GM18951 (cell line): ENCODE measurements at regions not wholly inside any gene's neighbourhood (a gene's known extent, or its start where the extent isn't known, plus 50 kb on each side); places are given as distances from the start of the nearest gene placed in this dataset.

Experiments used
- POLR2A ChIP-seq: IDR thresholded peaks from 4 replicates; pipeline ENCODE4 v1.6.1; 2011; ENCODE audit warnings: mild to moderate bottlenecking; ENCODE audit not compliant: insufficient read length, insufficient read depth; ENCODE audit errors: extremely low read depth
- in situ Hi-C: fragments of 300-500 bp; cut with MboI; formaldehyde crosslinking; loops from one replicate; pipeline ENCODE4 v1.12.0; 2022; ENCODE audit warnings: low sequenced_read_pairs, mixed read lengths, inconsistent platforms; ENCODE audit not compliant: unreplicated experiment

DNA sequence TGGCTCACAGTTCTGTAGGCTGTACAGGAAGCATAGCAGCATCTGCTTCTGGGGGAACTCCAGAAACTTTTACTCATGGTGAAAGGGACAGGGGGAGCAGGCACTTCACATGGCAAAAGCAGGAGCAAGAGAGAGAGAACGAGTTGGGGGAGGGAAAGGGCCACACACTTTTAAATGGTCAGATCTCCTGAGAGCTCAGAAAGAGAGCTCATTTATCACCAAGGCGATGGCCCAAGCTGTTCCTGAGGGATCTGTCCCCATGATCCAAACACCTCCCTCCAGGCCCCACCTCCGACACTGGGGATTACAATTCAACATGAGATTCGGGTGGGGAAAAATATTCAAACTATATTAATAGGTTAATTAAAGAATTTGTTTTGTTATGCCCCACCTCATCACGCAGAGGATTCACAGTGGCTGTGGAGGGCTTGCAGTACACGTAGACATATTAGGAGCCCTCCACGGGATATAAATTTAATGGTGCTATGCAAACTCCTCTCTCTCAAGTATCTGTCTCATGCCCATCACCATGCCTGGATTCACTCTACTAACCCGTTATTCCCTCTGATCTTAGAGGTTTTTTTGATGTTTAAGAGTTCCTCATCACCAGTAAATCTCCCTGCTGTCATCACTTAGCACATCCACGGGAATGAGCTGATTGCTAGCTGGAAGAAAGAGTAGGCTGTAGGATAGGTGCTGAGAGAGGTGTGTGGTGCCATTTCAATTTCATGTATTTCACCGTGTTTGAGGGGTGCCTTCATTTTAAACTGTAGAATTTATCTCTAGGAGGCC, 84.5 kb upstream of the ARHGAP28 start:
- in situ Hi-C loops = no loop called here
- TF ChIP-seq POLR2A = no peak

DNA sequence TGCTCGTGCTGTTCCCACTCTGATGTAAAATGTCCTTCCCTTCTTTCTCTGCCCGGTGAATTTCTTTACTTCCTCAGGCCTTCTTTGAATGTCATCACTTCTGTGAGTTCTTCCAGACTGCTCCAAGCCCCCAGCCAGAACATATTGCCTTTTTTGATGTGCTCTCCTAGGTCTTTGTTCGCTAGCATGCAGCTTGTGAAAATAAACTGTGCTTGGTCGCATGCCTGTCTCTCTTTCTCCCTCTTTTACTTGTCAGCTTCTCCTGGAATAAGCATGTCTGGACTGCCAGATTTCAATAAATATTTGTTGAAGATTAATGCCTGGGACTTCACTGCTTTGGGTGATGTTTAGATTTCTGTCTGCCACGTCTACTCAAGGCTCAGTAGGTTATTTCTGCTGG, 82.7 kb upstream of the ARHGAP28 start:
- TF ChIP-seq POLR2A = no peak
- in situ Hi-C loops = no loop called here

DNA sequence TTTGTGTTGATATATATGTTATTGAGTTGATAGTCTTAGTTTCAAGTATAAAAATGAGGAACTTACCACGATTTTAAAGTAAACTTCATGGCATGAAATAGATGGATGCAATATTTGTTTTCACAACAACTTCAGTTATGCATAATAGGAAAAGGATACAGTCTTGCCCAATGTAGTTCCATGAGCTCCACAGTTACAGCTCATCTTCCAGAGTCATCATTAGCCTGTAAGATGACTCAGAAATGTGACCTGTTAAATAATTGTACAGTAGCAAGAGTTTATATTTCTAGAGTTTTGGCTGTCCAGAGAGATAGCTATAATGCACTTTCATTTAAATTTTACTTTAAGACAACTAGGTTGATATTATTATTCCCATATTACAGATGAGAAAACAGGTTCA, 80.9 kb upstream of the ARHGAP28 start:
- no peak for TF ChIP-seq POLR2A
- in situ Hi-C loops = no loop called here

DNA sequence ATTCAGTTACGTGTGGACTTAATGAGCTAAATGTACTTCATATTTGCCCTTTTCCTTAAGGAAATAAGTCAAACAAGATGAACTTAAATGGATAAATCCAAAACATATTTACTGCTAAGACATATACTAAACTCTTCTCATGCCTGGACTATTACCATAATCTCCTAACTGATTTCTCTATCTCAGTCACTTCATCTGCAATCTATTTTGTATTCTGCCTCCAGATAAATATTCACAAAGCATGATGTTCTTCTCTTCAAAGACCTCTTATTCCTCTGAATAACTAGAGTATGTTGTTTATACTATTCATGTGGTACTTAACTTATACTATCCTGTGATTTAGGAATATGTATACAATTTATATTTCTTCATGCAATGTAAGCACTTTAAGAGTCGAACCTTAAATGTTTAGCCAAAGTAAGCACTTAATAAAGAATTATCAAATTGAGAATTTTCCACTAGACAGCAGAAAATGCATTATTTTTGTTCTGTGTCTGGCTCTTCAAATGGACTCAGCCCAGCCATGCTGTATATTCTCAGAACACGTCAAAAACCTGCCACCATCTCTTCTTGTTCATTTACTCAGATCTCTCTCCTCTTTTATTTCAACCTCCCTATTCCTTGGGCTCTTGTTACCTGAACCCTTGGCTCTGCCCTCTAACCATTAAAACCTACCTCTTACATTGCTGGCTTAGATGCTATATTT, 79.9 kb upstream of the ARHGAP28 start:
- in situ Hi-C loops = no loop called here

DNA sequence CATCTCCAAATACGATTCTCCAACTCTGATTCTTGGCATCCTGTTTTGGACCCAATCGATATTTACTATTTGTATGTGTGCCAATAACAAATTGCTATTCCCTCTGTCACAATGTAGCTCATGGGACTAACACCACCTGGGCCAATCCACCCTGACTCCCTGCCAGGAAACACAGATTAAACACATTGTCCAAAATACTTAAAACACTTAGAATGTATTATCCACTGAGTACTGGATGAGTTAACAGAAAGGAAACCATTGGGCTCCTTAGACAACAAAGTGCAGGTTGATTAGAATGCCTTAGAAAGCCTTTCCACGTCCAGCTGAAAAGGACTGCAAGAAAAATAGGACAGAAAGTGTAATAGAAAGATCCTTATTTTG, 79.4 kb upstream of the ARHGAP28 start:
- in situ Hi-C loops = no loop called here

More for the DNA sequence above, 79.9 kb upstream of the ARHGAP28 start:
- no peak for TF ChIP-seq POLR2A

DNA sequence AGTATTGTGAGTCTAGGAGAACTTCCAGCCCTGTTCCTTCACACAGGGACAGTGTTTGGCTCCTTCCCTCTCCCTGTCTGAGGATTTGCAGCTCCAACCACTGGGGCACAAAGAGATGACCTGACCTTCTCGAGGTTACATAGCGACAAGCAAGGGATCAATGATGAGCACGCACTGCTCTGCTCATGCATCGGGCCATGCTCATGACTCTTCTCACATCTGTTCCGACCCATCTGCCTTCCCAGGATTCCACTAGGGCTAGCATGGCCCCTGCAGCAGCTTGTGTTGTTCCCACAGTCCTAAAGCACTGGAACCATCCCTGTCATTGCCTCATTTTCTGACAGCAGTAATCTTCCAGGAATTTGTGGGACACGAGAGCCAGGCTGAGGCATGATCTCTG, 78.8 kb upstream of the ARHGAP28 start:
- no peak for TF ChIP-seq POLR2A
- in situ Hi-C loops = no loop called here

More for the DNA sequence above, 79.4 kb upstream of the ARHGAP28 start:
- no peak for TF ChIP-seq POLR2A

DNA sequence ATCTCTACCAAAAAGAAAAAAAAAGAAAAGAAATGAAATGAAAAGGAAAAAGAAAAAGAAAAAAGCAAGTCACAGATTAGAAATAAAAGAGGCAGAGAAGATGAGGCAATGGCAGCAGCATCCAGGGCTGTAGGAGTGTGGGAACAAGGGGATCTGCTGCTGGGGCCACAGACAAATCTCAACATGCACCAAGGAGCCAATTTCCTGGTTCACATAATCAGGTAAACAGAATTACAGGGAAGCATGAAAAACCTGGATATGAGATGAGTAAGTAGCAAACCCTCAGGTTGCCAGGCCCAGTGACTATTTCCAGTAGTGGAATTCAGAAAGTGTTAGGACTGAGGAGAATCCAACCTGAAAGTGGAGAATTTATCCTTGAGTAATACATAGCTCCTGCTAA, 77.4 kb upstream of the ARHGAP28 start:
- in situ Hi-C loops = no loop called here
- no peak for TF ChIP-seq POLR2A

DNA sequence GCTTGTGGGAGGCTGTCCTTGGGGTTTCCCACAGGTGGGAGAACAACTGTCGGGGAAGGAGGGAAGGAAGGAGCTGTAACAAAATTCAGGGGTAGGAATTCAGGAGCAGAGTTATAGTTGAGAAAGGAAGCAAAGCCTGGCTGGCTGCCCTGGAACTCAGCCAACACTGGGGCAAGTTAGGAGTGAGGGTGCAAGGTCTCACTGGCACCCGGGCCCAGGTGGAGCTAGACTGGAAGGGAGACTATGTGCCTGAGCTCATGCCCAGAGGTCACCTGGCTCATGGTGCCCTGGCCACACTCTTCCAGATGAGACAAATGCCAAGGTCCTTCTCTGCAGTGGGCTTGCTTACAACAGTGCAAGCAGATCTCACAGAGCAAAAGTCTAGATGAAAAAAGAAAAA, 75.6 kb upstream of the ARHGAP28 start:
- TF ChIP-seq POLR2A = no peak
- in situ Hi-C loops = no loop called here

DNA sequence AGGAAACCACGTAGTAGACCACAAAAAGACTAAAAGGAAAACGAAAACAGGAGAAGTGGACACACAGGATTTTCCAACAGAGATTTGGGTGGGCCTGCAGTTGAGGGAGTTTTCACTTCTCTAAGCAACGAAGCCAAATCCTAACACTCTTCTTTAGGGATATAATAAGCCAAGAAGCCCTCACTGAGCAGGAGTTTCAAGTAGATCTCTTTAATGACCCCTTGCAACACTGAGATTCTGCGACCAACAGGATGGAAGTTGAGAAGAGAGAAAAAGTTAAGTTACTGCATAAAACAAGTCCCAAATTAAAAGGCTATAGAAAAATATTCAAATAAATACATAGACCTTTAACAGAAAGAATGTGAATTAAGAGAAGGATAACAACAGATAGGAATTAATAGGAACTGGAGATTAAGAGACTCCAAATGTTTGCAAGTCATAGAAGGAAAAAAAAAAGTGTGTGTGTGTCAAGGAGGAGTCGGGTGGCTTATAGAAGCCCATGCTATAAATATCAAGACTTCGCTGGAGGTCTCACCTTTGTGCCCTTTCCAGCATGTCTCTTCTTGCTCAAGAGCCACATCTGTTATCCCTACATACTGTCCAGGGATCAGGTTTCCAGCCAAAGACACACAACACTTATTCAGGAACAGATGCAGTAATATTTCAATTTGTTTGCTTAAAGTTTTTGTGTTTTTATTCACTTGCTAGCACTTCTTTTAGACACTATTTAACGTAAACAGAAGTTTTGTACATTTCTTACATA, 69.4 kb upstream of the ARHGAP28 start:
- in situ Hi-C loops = no loop called here

DNA sequence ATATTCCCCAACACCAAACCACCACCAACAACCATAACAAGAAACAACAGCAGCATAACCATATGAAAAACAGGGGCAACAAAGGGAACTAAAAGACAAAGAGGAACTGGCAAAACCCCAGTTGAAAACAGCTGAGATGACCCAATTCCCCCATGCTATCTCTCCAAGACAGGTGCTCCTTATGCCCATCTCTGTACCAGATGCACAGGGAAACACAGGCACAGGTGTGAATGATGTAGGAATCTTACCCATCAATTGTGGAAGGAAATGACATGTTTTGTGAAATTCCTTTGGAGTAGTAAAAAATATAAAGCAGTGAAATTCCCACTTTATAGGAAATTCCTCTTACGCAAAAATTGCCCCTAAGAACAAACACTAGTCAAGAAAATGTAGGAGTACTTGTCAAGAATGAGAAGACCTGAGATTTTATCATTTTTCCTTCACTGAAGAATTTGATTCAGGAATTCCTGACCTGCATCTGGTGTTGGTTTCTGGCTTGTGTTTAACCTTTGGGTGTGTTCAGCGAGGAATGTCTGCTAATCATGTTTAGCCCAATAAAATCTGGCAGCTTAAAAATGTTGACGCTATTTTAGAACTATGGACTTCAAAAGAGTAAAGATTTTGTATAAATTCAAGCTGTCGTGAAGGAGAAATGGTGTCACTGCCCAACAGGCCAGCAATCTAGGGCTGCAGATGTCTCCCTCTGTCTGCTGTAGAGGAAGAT, 67.7 kb upstream of the ARHGAP28 start:
- TF ChIP-seq POLR2A = no peak
- in situ Hi-C loops = no loop called here

More for the DNA sequence above, 69.4 kb upstream of the ARHGAP28 start:
- TF ChIP-seq POLR2A = no peak

DNA sequence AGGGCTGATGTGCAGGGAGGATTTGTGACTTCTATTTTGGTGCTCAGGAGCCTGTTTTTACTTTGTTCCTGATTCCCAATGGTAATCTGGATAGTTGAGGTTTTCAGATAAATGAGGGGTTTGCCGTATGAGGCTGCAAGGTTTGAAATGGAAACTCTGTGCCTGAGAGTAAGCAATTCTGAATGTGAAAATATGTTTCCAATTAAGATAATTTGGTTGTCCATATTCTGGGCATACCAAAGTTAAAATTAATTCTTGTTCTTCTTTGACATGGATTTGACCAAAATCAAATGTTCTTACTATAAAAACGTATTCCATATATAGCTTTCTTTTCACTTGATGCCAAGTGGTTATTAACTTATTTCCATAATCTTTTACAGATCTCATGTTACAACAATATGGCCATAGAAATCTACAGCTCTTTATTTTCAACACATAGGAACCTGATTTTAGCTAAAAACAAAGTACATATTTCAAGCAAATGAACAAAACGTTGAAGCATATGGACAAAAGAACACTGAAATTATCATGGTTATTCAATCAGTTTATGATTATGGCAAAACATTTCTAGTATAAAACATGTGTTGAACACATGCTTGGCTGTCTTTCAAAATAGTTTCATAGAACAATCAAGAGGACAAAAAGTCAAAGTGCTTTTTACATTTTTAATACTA, 63.4 kb upstream of the ARHGAP28 start:
- TF ChIP-seq POLR2A = no peak
- in situ Hi-C loops = no loop called here

DNA sequence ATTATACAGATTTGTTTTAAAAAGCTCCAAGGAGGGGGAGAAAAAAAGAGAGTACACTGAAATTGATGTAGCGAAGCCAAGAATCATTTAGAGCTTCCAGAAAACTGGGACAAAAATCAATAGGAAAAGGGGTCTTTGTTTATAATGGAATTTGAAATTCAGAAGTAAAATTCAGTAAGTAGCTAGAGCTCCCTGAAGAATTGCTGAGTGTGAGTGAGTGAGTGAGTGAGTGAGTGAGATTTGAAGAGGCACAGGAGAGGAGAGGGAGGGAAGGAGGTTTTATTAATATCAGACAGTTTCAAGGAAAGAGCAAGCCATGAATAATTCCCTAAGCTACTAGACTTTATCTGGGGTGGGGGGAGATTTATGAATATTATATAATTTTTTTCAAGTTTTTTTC, 60.7 kb upstream of the ARHGAP28 start:
- in situ Hi-C loops = no loop called here

More for the DNA sequence above, 60.7 kb upstream of the ARHGAP28 start:
- no peak for TF ChIP-seq POLR2A
